Large intestine (tissue), 3 donors: ENCODE measurements at regions not wholly inside any gene's neighbourhood (a gene's known extent, or its start where the extent isn't known, plus 50 kb on each side); places are given as distances from the start of the nearest gene placed in this dataset.
"Not testable (repeated sequence)": the region's sequence is repeated elsewhere in the genome, so short reads cannot be mapped to it uniquely, and the experiment has no call there.

Experiments used
- DNase-seq, 2 donors: peaks; one replicate each; pipeline versions ENCODE4 v3.0.0 to v3.0.0-alpha.2; 2013
- H3K27ac ChIP-seq: one replicate; pipeline ENCODE4 v1.5.1; 2013; ENCODE audit warnings: low read length
- H3K27me3 ChIP-seq: 2 replicates; pipeline ENCODE4 v1.6.1; 2013; ENCODE audit warnings: low read length; ENCODE audit not compliant: control insufficient read depth, insufficient read depth
- H3K36me3 ChIP-seq: 2 replicates; pipeline ENCODE4 v1.6.1; 2013; ENCODE audit warnings: low read length; ENCODE audit not compliant: control insufficient read depth, insufficient read depth
- H3K4me1 ChIP-seq: one replicate; pipeline ENCODE4 v1.6.1; 2013; ENCODE audit warnings: low read length; ENCODE audit not compliant: control insufficient read depth, insufficient read depth
- H3K4me3 ChIP-seq: one replicate; pipeline ENCODE4 v1.5.1; 2013; ENCODE audit warnings: low read length
- H3K9me3 ChIP-seq: one replicate; pipeline ENCODE4 v1.6.1; 2013; ENCODE audit warnings: mild to moderate bottlenecking, low read depth, low read length, moderate library complexity; ENCODE audit not compliant: control insufficient read depth
- WGBS: methylation state at CpG from one replicate; pipeline ENCODE4 v1.1.5; 2013; ENCODE audit warnings: low lambda C conversion rate; ENCODE audit not compliant: insufficient coverage; 5-methylcytosine and 5-hydroxymethylcytosine counted together

- Histone ChIP-seq H3K9me3 (no peaks in the 10 kb centered on the region), H3K4me3 (no peak overlapping the region), H3K27me3 (no peaks in the 10 kb centered on the region), H3K27ac (no peak overlapping the region), H3K4me1 (no peaks in the 10 kb centered on the region), H3K36me3 (no peaks in the 10 kb centered on the region)
- DNase-seq, result no peak
- WGBS, result 100% methylated on average over 1 of the region's 4 CpGs
Measured at GRCh38 chr10:65166272-65166671, 1645.1 kb downstream of the REEP3 start.

DNA sequence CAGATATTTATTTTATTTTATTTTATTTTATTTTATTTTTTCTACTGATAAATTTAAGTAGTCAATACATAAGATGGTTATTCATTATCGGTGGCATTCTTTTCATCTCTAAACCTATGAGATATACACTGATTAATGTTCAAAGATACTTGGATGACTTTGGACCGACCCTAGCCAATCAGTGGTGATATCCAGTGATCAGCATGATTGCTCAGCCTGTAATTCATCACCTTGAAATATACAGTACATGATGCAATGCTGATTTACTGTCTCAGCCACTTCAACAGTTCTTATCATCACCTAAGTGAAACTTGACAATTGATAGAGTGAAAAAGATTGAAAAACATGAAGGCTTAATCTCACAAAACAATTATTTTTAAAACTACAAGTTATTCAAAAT lies 1651.0 kb downstream of the REEP3 start:
- Histone ChIP-seq H3K27me3 (no peaks in the 10 kb centered on the region), H3K27ac (no peak overlapping the region), H3K4me1 (no peaks in the 10 kb centered on the region), H3K36me3 (no peaks in the 10 kb centered on the region), H3K9me3 (no peaks in the 10 kb centered on the region), H3K4me3 (no peak overlapping the region)
- WGBS, result 86% methylated on average over 1 of the region's 2 CpGs
- DNase-seq, result peak in 1 of 2 donors; percentile 1

- Histone ChIP-seq H3K36me3 (no peaks in the 10 kb centered on the region), H3K27ac (no peak overlapping the region), H3K4me1 (no peaks in the 10 kb centered on the region), H3K27me3 (no peaks in the 10 kb centered on the region), H3K9me3 (peaks cover 4% of the 10 kb centered on the region), H3K4me3 (no peak overlapping the region)
- no peak for DNase-seq
- WGBS, result no CpG with 5 or more reads among the region's 7 CpGs
Measured at GRCh38 chr10:65176994-65177393, 1655.8 kb downstream of the REEP3 start.

DNA sequence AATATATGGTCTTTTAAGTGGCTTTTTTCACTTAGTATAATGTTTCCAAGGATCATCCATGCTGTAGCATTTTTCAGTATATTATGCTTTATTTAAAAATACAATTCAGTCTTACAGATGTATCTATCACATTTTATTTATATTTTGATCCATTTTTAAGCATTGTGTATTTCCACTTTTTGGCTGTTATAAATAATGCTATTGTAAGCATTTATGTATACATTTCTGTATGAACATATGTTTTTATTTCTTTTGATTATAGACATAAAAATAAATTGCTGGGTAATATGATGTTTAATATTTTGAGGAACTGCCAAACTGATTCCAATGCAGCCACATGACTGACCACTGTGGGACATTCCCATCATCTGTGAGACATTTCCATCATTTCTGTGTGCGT lies 1662.0 kb downstream of the REEP3 start:
- Histone ChIP-seq H3K36me3 (no peaks in the 10 kb centered on the region), H3K9me3 (peaks cover 4% of the 10 kb centered on the region), H3K4me3 (no peak overlapping the region), H3K27ac (no peak overlapping the region), H3K4me1 (no peaks in the 10 kb centered on the region), H3K27me3 (no peaks in the 10 kb centered on the region)
- no peak for DNase-seq
- 100% methylated on average over 1 of the region's 1 CpG for WGBS

DNA sequence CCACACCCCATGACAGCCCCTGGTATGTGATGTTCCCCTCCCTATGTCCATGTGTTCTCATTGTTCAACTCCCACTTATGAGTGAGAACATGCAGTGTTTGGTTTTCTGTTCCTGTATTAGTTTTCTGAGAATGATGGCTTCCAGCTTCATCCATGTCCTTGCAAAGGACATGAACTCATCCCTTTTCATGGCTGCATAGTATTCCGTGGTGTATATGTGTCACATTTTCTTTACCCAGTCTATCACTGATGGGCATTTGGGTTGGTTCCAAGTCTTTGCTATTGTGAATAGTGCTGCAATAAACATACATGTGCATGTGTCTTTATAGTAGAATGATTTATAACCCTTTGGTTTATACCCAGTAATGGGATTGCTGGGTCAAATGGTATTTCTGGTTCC lies 1665.5 kb downstream of the REEP3 start:
- WGBS, result no CpG with 5 or more reads among the region's 1 CpG
- H3K27me3 ChIP-seq, result not testable (repeated sequence)

GRCh38 chr10:65194126-65194525 lies 1672.9 kb downstream of the REEP3 start:
- Histone ChIP-seq H3K9me3 (no peaks in the 10 kb centered on the region), H3K4me3 (no peak overlapping the region), H3K4me1 (no peaks in the 10 kb centered on the region), H3K27me3 (no peaks in the 10 kb centered on the region), H3K27ac (no peak overlapping the region), H3K36me3 (no peaks in the 10 kb centered on the region)
- WGBS, result 100% methylated on average over 2 of the region's 7 CpGs
- no peak for DNase-seq

More for the DNA sequence above, 1665.5 kb downstream of the REEP3 start:
- not testable (repeated sequence) for H3K4me3 ChIP-seq, H3K4me1 ChIP-seq, H3K9me3 ChIP-seq, H3K27ac ChIP-seq, DNase-seq, H3K36me3 ChIP-seq

- WGBS, result no CpG with 5 or more reads among the region's 2 CpGs
- no peaks in the 10 kb centered on the region for H3K4me1 ChIP-seq
- no peak for DNase-seq
Measured at GRCh38 chr10:65194555-65194954, 1673.4 kb downstream of the REEP3 start.

GRCh38 chr10:65196111-65196510 lies 1674.9 kb downstream of the REEP3 start:
- Histone ChIP-seq H3K4me1 (no peaks in the 10 kb centered on the region), H3K9me3 (no peaks in the 10 kb centered on the region), H3K27ac (no peak overlapping the region), H3K36me3 (no peaks in the 10 kb centered on the region), H3K27me3 (no peaks in the 10 kb centered on the region), H3K4me3 (no peak overlapping the region)
- no peak for DNase-seq
- 67% methylated on average over 1 of the region's 1 CpG for WGBS

More at GRCh38 chr10:65194555-65194954, 1673.4 kb downstream of the REEP3 start:
- H3K36me3 ChIP-seq, result no peaks in the 10 kb centered on the region
- no peaks in the 10 kb centered on the region for H3K27me3 ChIP-seq
- no peak overlapping the region for H3K4me3 ChIP-seq
- H3K9me3 ChIP-seq, result no peaks in the 10 kb centered on the region
- H3K27ac ChIP-seq, result no peak overlapping the region

DNA sequence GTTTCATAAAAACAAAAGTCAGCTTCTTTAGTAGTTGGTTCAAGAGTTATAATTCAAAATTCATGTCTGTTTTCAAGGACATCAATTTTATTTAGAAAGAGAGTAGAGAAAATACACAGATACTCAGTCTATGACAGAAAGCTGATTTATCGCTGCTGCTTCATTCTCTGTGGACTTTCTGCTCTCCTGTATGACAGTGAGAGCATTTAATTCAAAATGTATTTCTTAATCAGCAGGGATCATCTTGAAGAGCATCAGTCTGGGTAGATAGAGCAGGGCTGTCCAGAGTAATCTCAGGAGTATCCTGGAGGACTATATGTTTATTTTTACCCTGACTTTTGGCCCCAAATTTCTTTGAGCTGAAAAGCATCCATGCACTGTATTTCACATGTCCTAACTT lies 1676.7 kb downstream of the REEP3 start:
- H3K27me3 ChIP-seq, result no peaks in the 10 kb centered on the region
- H3K27ac ChIP-seq, result no peak overlapping the region

GRCh38 chr10:65201491-65201890 lies 1680.3 kb downstream of the REEP3 start:
- DNase-seq, result no peak
- H3K4me1 ChIP-seq, result no peaks in the 10 kb centered on the region
- H3K27ac ChIP-seq, result no peak overlapping the region
- no peaks in the 10 kb centered on the region for H3K9me3 ChIP-seq
- WGBS, result 70% methylated on average over 2 of the region's 3 CpGs
- no peaks in the 10 kb centered on the region for H3K27me3 ChIP-seq
- no peak overlapping the region for H3K4me3 ChIP-seq
- H3K36me3 ChIP-seq, result no peaks in the 10 kb centered on the region

More for the DNA sequence above, 1676.7 kb downstream of the REEP3 start:
- H3K36me3 ChIP-seq, result no peaks in the 10 kb centered on the region
- no CpG with 5 or more reads among the region's 1 CpG for whole genome bisulfite sequencing
- no peak for DNase-seq
- no peaks in the 10 kb centered on the region for H3K9me3 ChIP-seq
- no peak overlapping the region for H3K4me3 ChIP-seq
- H3K4me1 ChIP-seq, result no peaks in the 10 kb centered on the region

DNA sequence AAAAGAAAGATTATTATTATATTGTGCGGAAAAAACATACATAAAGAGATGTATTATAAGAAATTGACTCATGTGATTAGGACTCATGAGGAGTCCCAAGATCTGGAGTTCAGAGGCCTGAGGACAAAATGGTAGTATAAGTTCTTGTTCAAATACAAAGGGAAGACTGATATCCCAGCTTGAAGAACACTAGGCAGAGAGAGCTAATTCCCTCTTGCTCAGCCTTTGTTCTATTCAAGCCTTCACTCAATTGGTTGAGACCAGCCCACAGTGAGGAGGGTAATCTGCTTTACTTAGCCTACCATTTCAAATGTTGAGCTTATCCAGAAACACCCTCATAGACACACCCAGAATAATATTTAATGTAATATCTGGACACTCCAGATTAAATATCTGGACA lies 1683.8 kb downstream of the REEP3 start:
- Histone ChIP-seq H3K4me1 (no peaks in the 10 kb centered on the region), H3K27ac (no peak overlapping the region), H3K9me3 (no peaks in the 10 kb centered on the region), H3K27me3 (no peaks in the 10 kb centered on the region), H3K4me3 (no peak overlapping the region), H3K36me3 (no peaks in the 10 kb centered on the region)
- WGBS, result 100% methylated on average over 1 of the region's 1 CpG
- DNase-seq, result no peak
